DND-41 (cell line): ENCODE measurements at regions not wholly inside any gene's neighbourhood (a gene's known extent, or its start where the extent isn't known, plus 50 kb on each side); places are given as distances from the start of the nearest gene placed in this dataset.

ENCODE experiments used
- EZH2 ChIP-seq: IDR thresholded peaks from 3 replicates; pipeline ENCODE4 v1.6.1; 2012; ENCODE audit warnings: borderline replicate concordance, low read depth, mild to moderate bottlenecking, moderate library complexity, low read length, inconsistent platforms; ENCODE audit not compliant: severe bottlenecking
- TF ChIP-seq, protein P1 (sequence below): IDR thresholded peaks from 2 replicates; pipeline ENCODE4 v1.5.1; 2012; ENCODE audit warnings: borderline replicate concordance, low read length, moderate library complexity, mild to moderate bottlenecking; ENCODE audit not compliant: poor library complexity, severe bottlenecking; ENCODE audit errors: extremely low read depth

GRCh38 chr2:221282386-221282785 is 289.7 kb downstream of the EPHA4 start:
- TF ChIP-seq, protein P1, sequence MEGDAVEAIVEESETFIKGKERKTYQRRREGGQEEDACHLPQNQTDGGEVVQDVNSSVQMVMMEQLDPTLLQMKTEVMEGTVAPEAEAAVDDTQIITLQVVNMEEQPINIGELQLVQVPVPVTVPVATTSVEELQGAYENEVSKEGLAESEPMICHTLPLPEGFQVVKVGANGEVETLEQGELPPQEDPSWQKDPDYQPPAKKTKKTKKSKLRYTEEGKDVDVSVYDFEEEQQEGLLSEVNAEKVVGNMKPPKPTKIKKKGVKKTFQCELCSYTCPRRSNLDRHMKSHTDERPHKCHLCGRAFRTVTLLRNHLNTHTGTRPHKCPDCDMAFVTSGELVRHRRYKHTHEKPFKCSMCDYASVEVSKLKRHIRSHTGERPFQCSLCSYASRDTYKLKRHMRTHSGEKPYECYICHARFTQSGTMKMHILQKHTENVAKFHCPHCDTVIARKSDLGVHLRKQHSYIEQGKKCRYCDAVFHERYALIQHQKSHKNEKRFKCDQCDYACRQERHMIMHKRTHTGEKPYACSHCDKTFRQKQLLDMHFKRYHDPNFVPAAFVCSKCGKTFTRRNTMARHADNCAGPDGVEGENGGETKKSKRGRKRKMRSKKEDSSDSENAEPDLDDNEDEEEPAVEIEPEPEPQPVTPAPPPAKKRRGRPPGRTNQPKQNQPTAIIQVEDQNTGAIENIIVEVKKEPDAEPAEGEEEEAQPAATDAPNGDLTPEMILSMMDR, result no peak
- TF ChIP-seq EZH2, result no peak
